ENCODE measurements at regions not wholly inside any gene's neighbourhood (a gene's known extent, or its start where the extent isn't known, plus 50 kb on each side); places are given as distances from the start of the nearest gene placed in this dataset.

DNA sequence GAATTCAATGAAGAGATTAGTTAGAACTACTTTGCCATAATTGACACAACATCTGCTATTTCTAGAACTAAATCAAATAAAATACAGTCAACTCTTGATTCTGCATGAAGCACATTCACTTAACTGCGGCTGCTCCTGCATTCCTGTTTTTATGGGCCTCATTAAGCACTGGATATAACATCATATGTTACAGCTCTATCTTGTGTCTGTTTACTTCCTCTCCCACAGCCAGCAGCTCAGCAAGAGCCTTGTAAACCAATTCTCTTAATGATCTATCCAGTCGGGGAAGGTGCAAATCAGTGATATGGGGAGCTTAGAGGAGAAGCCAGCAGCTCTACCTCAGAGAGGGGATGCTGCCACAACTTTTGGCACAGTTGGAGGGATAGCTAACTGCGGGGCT, 329.2 kb downstream of the ARRDC4 start:
- BruUV-seq (replicated peaks), result no TSS peak
- no peak for DNase-seq
- intact Hi-C loops (cut with micrococcal nuclease; ENCODE audit: unreplicated experiment), result no loop called here

DNA sequence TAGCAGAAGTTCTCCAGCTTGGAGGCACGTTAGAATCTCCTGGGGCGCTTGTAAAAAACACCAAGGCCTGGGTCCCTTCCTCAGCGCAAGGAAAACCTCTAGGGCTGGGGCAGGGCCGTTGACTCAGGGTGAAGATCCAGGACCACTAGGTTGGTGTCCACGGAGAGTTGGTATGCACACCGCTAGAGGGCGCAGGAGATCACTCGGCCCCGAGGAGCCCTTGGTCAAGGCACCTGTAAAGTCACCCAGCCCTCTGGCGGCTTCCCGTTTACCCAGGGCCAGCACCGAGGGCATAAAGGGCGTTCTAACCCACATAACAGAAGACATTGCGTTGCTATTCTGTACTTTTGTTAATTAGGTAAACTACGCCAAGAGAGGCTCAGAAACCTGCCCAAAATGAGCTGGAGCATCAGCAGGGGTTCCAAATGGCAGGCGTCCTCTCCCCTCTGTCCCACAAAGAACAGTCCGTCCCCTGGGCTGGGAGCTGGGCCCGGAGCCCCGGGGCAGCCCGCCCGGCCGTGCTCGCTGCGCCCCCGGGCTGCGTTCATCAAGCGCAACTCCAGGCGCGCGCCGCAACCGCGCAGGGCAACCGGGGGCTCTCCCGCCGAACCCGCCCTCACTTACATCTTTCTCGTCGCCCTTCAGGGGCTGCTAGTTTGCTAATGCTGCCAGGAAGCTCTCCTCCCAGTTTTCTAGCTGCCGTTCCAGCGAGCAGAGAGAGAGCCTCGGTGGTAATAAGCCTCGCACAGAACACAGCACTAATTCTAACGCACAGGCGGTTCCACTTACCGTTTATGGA, 332.1 kb downstream of the ARRDC4 start:
- peaks cover 49% of the 10 kb centered on the region for H3K27me3 ChIP-seq (ENCODE audit: insufficient read depth, low read depth)
- no peak overlapping the region for H3K4me2 ChIP-seq
- no peak overlapping the region for H3K27ac ChIP-seq
- no peaks in the 10 kb centered on the region for H3K36me3 ChIP-seq (ENCODE audit: low read depth)
- intact Hi-C loops (cut with micrococcal nuclease; ENCODE audit: unreplicated experiment), result no loop called here
- BruUV-seq (replicated peaks), result no TSS peak
- no peak overlapping the region for H2AFZ ChIP-seq
- ChIA-PET CTCF (no interaction called here), POLR2A (ENCODE audit: unreplicated experiment) (no interaction called here)
- H3K4me3 ChIP-seq, result no peak overlapping the region
- H3K4me1 ChIP-seq (replicated peaks; ENCODE audit: insufficient read depth), result no peaks in the 10 kb centered on the region
- H3K9me2 ChIP-seq (ENCODE audit: insufficient read depth), result no peaks in the 10 kb centered on the region
- DNase-seq, result peak in 1 of 2 experiments; percentile 26
- H4K20me1 ChIP-seq (ENCODE audit: insufficient read depth), result no peaks in the 10 kb centered on the region
- H3K79me2 ChIP-seq (ENCODE audit: low read depth), result no peaks in the 10 kb centered on the region
- TF ChIP-seq, protein P1, sequence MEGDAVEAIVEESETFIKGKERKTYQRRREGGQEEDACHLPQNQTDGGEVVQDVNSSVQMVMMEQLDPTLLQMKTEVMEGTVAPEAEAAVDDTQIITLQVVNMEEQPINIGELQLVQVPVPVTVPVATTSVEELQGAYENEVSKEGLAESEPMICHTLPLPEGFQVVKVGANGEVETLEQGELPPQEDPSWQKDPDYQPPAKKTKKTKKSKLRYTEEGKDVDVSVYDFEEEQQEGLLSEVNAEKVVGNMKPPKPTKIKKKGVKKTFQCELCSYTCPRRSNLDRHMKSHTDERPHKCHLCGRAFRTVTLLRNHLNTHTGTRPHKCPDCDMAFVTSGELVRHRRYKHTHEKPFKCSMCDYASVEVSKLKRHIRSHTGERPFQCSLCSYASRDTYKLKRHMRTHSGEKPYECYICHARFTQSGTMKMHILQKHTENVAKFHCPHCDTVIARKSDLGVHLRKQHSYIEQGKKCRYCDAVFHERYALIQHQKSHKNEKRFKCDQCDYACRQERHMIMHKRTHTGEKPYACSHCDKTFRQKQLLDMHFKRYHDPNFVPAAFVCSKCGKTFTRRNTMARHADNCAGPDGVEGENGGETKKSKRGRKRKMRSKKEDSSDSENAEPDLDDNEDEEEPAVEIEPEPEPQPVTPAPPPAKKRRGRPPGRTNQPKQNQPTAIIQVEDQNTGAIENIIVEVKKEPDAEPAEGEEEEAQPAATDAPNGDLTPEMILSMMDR (conservative IDR thresholded peaks at IDR 0.05), result peak; percentile 68
- TF ChIP-seq EZH2 (IDR thresholded peaks at IDR 0.05; ENCODE audit: low read depth), result no peak
- H3F3A ChIP-seq (ENCODE audit: insufficient read depth, low read depth), result no peaks in the 10 kb centered on the region
- no peaks in the 10 kb centered on the region for H3K9me3 ChIP-seq (ENCODE audit: insufficient read depth, low read depth)

More for the DNA sequence above, 329.2 kb downstream of the ARRDC4 start:
- H3K9me3 ChIP-seq (ENCODE audit: insufficient read depth, low read depth), result no peaks in the 10 kb centered on the region
- no peaks in the 10 kb centered on the region for H3K9me2 ChIP-seq (ENCODE audit: insufficient read depth)
- POLR2A ChIA-PET (ENCODE audit: unreplicated experiment), result no interaction called here
- no peaks in the 10 kb centered on the region for H3K36me3 ChIP-seq (ENCODE audit: low read depth)
- no peak overlapping the region for H2AFZ ChIP-seq
- H4K20me1 ChIP-seq (ENCODE audit: insufficient read depth), result no peaks in the 10 kb centered on the region
- no peak overlapping the region for H3K27ac ChIP-seq
- H3K4me3 ChIP-seq, result no peak overlapping the region
- TF ChIP-seq, protein P1 (conservative IDR thresholded peaks at IDR 0.05), result no peak
- no peak for TF ChIP-seq EZH2 (IDR thresholded peaks at IDR 0.05; ENCODE audit: low read depth)
- no peaks in the 10 kb centered on the region for H3K4me1 ChIP-seq (replicated peaks; ENCODE audit: insufficient read depth)
- H3K79me2 ChIP-seq (ENCODE audit: low read depth), result no peaks in the 10 kb centered on the region
- no peak overlapping the region for H3K4me2 ChIP-seq
- CTCF ChIA-PET, result no interaction called here
- peaks cover 66% of the 10 kb centered on the region for H3K27me3 ChIP-seq (ENCODE audit: insufficient read depth, low read depth)
- no peaks in the 10 kb centered on the region for H3F3A ChIP-seq (ENCODE audit: insufficient read depth, low read depth)

- no peaks in the 10 kb centered on the region for H3K36me3 ChIP-seq (ENCODE audit: low read depth)
- TF ChIP-seq, protein P1 (conservative IDR thresholded peaks at IDR 0.05), result no peak
- no peak for TF ChIP-seq EZH2 (IDR thresholded peaks at IDR 0.05; ENCODE audit: low read depth)
- ChIA-PET CTCF (no interaction called here), POLR2A (ENCODE audit: unreplicated experiment) (interaction anchor here (0.6 kb wide), 1 partner anchor 318 kb away, joined by 8 read pairs; no protein-coding TSS in a partner anchor)
- intact Hi-C loops (cut with micrococcal nuclease; ENCODE audit: unreplicated experiment), result no loop called here
- peaks cover 48% of the 10 kb centered on the region for H3K27me3 ChIP-seq (ENCODE audit: insufficient read depth, low read depth)
- H3F3A ChIP-seq (ENCODE audit: insufficient read depth, low read depth), result no peaks in the 10 kb centered on the region
- H2AFZ ChIP-seq, result no peak overlapping the region
- H3K9me2 ChIP-seq (ENCODE audit: insufficient read depth), result no peaks in the 10 kb centered on the region
- H3K9me3 ChIP-seq (ENCODE audit: insufficient read depth, low read depth), result no peaks in the 10 kb centered on the region
- H3K4me1 ChIP-seq (replicated peaks; ENCODE audit: insufficient read depth), result no peaks in the 10 kb centered on the region
- no TSS peak for BruUV-seq (replicated peaks)
- H3K27ac ChIP-seq, result no peak overlapping the region
- H3K79me2 ChIP-seq (ENCODE audit: low read depth), result no peaks in the 10 kb centered on the region
- no peak overlapping the region for H3K4me2 ChIP-seq
- no peak overlapping the region for H3K4me3 ChIP-seq
- H4K20me1 ChIP-seq (ENCODE audit: insufficient read depth), result no peaks in the 10 kb centered on the region
- no peak for DNase-seq
Measured at GRCh38 chr15:98294126-98294525, 333.6 kb downstream of the ARRDC4 start.
